Left renal pelvis (tissue), 4 donors: ENCODE measurements at regions not wholly inside any gene's neighbourhood (a gene's known extent, or its start where the extent isn't known, plus 50 kb on each side); places are given as distances from the start of the nearest gene placed in this dataset.

Experiments
- DNase-seq, 4 donors: peaks; one replicate each; pipeline ENCODE4 v3.0.0-alpha.2; 2013; ENCODE audit warnings: low read depth in 4 of 4, low spot score in 3 of 4

- DNase-seq: no peak
Measured at GRCh38 chr2:217329023-217329431, 469.2 kb upstream of the TNP1 start.

- DNase-seq: no peak
Measured at GRCh38 chr2:217328622-217328978, 468.7 kb upstream of the TNP1 start.

GRCh38 chr2:217327953-217328621, 468.2 kb upstream of the TNP1 start:
- DNase-seq: no peak

GRCh38 chr2:217326238-217327022, 466.6 kb upstream of the TNP1 start:
- DNase-seq: no peak

GRCh38 chr2:217325816-217326215, 466.0 kb upstream of the TNP1 start:
- DNase-seq: no peak

- DNase-seq: no peak
Measured at GRCh38 chr2:217325251-217325650, 465.4 kb upstream of the TNP1 start.

GRCh38 chr2:217316743-217317142, 456.9 kb upstream of the TNP1 start:
- no peak for DNase-seq

- no peak for DNase-seq
Measured at GRCh38 chr2:217314021-217314460, 454.2 kb upstream of the TNP1 start.

GRCh38 chr2:217313386-217313785, 453.5 kb upstream of the TNP1 start:
- no peak for DNase-seq

GRCh38 chr2:217309056-217309455, 449.2 kb upstream of the TNP1 start:
- no peak for DNase-seq

GRCh38 chr2:217307023-217307422, 447.2 kb upstream of the TNP1 start:
- DNase-seq: no peak

GRCh38 chr2:217305882-217306281, 446.0 kb upstream of the TNP1 start:
- DNase-seq: no peak

GRCh38 chr2:217304582-217304981, 444.7 kb upstream of the TNP1 start:
- DNase-seq: no peak

GRCh38 chr2:217302856-217303255, 443.0 kb upstream of the TNP1 start:
- no peak for DNase-seq

- no peak for DNase-seq
Measured at GRCh38 chr2:217301142-217301925, 441.5 kb upstream of the TNP1 start.

GRCh38 chr2:217299590-217299989, 439.7 kb upstream of the TNP1 start:
- no peak for DNase-seq

- no peak for DNase-seq
Measured at GRCh38 chr2:217297096-217297495, 437.2 kb upstream of the TNP1 start.

GRCh38 chr2:217294818-217295217, 435.0 kb upstream of the TNP1 start:
- DNase-seq: no peak

GRCh38 chr2:217294211-217294610, 434.3 kb upstream of the TNP1 start:
- no peak for DNase-seq

GRCh38 chr2:217293607-217294006, 433.7 kb upstream of the TNP1 start:
- no peak for DNase-seq

- no peak for DNase-seq
Measured at GRCh38 chr2:217293046-217293445, 433.2 kb upstream of the TNP1 start.

- DNase-seq: no peak
Measured at GRCh38 chr2:217291259-217291658, 431.4 kb upstream of the TNP1 start.
